Right atrium auricular region (tissue), 2 donors: ENCODE measurements at regions not wholly inside any gene's neighbourhood (a gene's known extent, or its start where the extent isn't known, plus 50 kb on each side); places are given as distances from the start of the nearest gene placed in this dataset.

Experiments used
- DNase-seq: peaks from one replicate; pipeline ENCODE4 v3.0.0-alpha.2; 2019; ENCODE audit warnings: low spot score
- H3K27ac ChIP-seq, 2 donors: fragments of 200-600 bp; sonication (generic); 1 replicate in 1 of 2; 2 replicates in 1 of 2; pipeline ENCODE4 v1.5.1; 2016 to 2019
- H3K27me3 ChIP-seq, 2 donors: fragments of 200-600 bp; sonication (generic); one replicate each; pipeline versions ENCODE4 v1.5.1 to v1.6.0; 2017 to 2019
- H3K36me3 ChIP-seq: fragments of 200-600 bp; sonication (generic); one replicate; pipeline ENCODE4 v1.5.1; 2016
- H3K4me1 ChIP-seq, 2 donors: fragments of 200-600 bp; sonication (generic); one replicate each; pipeline versions ENCODE4 v1.5.1 to v1.6.0; 2017 to 2019
- H3K4me3 ChIP-seq, 2 donors: fragments of 200-600 bp; sonication (generic); 1 replicate in 1 of 2; 2 replicates in 1 of 2; pipeline ENCODE4 v1.5.1; 2017 to 2019; ENCODE audit warnings: mild to moderate bottlenecking in 1 of 2, moderate library complexity in 1 of 2
- H3K9me3 ChIP-seq, 2 donors: fragments of 200-600 bp; sonication (generic); one replicate each; pipeline ENCODE4 v1.5.1; 2019
- CTCF ChIP-seq, 2 donors: fragments of 200-600 bp; sonication (generic); IDR thresholded peaks; one replicate each; pipeline ENCODE4 v1.5.1; 2019; ENCODE audit warnings: antibody characterized with exemption in 2 of 2

- Histone ChIP-seq H3K4me3 (no peak overlapping the region), H3K27me3 (no peaks in the 10 kb centered on the region), H3K9me3 (no peaks in the 10 kb centered on the region), H3K27ac (no peak overlapping the region), H3K4me1 (peaks cover 0 to 74% of the 10 kb centered on the region in 2 donors), H3K36me3 (no peaks in the 10 kb centered on the region)
- TF ChIP-seq CTCF (IDR thresholded peaks at IDR 0.05): no peak
- DNase-seq: no peak
These were observed 285.3 kb upstream of the KLF14 start for GRCh38 chr7:131019351-131019750.

- TF ChIP-seq CTCF (IDR thresholded peaks at IDR 0.05): no peak
- H3K27ac ChIP-seq: no peak overlapping the region
- no peaks in the 10 kb centered on the region for H3K36me3 ChIP-seq
These were observed 286.8 kb upstream of the KLF14 start for GRCh38 chr7:131020759-131021261.

GRCh38 chr7:131021460-131021859 lies 287.5 kb upstream of the KLF14 start:
- Histone ChIP-seq H3K36me3 (no peaks in the 10 kb centered on the region), H3K27ac (no peak overlapping the region), H3K4me1 (peaks cover 0 to 69% of the 10 kb centered on the region in 2 donors)

More at GRCh38 chr7:131020759-131021261, 286.8 kb upstream of the KLF14 start:
- DNase-seq: no peak
- no peaks in the 10 kb centered on the region for H3K9me3 ChIP-seq
- H3K4me1 ChIP-seq: peaks cover 0 to 70% of the 10 kb centered on the region in 2 donors
- H3K4me3 ChIP-seq: no peak overlapping the region
- no peaks in the 10 kb centered on the region for H3K27me3 ChIP-seq

GRCh38 chr7:131021902-131022301 lies 287.9 kb upstream of the KLF14 start:
- H3K27ac ChIP-seq: no peak overlapping the region

More at GRCh38 chr7:131021460-131021859, 287.5 kb upstream of the KLF14 start:
- H3K4me3 ChIP-seq: no peak overlapping the region
- H3K9me3 ChIP-seq: no peaks in the 10 kb centered on the region
- no peak for TF ChIP-seq CTCF (IDR thresholded peaks at IDR 0.05)
- no peak for DNase-seq
- H3K27me3 ChIP-seq: no peaks in the 10 kb centered on the region

GRCh38 chr7:131026297-131027000 lies 292.4 kb upstream of the KLF14 start:
- Histone ChIP-seq H3K9me3 (no peaks in the 10 kb centered on the region), H3K27me3 (no peaks in the 10 kb centered on the region), H3K4me1 (peaks cover 0 to 64% of the 10 kb centered on the region in 2 donors), H3K36me3 (no peaks in the 10 kb centered on the region), H3K27ac (no peak overlapping the region), H3K4me3 (no peak overlapping the region)
- no peak for TF ChIP-seq CTCF (IDR thresholded peaks at IDR 0.05)
- no peak for DNase-seq

More at GRCh38 chr7:131021902-131022301, 287.9 kb upstream of the KLF14 start:
- H3K4me1 ChIP-seq: peaks cover 0 to 69% of the 10 kb centered on the region in 2 donors
- no peaks in the 10 kb centered on the region for H3K9me3 ChIP-seq
- H3K4me3 ChIP-seq: no peak overlapping the region
- no peak for DNase-seq
- H3K36me3 ChIP-seq: no peaks in the 10 kb centered on the region
- no peak for TF ChIP-seq CTCF (IDR thresholded peaks at IDR 0.05)
- H3K27me3 ChIP-seq: no peaks in the 10 kb centered on the region
